GM12878 (cell line): ENCODE measurements at regions not wholly inside any gene's neighbourhood (a gene's known extent, or its start where the extent isn't known, plus 50 kb on each side); places are given as distances from the start of the nearest gene placed in this dataset.

Experiments used
- CHD2 ChIP-seq: IDR thresholded peaks from 2 replicates; pipeline ENCODE4 v1.6.1; 2011; ENCODE audit warnings: low read depth, low read length, improper control_type of control experiment, borderline replicate concordance
- EP300 ChIP-seq, 2 experiments: fragments of 150-350 bp in 1 of 2; IDR thresholded peaks; 2 replicates each; pipeline ENCODE4 v1.6.1; 2011 to 2012; ENCODE audit warnings: low read depth in 2 of 2, low read length in 2 of 2, borderline replicate concordance in 1 of 2, improper control_type of control experiment in 1 of 2, inconsistent platforms in 1 of 2; ENCODE audit not compliant: control insufficient read depth in 1 of 2
- EZH2 ChIP-seq: IDR thresholded peaks from 2 replicates; pipeline ENCODE4 v1.6.1; 2012; ENCODE audit warnings: low read depth, mild to moderate bottlenecking, control low read depth, inconsistent platforms, low read length, borderline replicate concordance; ENCODE audit not compliant: control insufficient read depth
- POLR2A ChIP-seq: IDR thresholded peaks from 2 replicates; pipeline ENCODE4 v1.6.1; 2011; ENCODE audit warnings: low read depth, mild to moderate bottlenecking, low read length
- POLR2AphosphoS5 ChIP-seq: IDR thresholded peaks from 2 replicates; pipeline ENCODE4 v1.6.1; 2011; ENCODE audit warnings: mild to moderate bottlenecking, low read length, inconsistent platforms
- RAD21 ChIP-seq: IDR thresholded peaks from 2 replicates; pipeline ENCODE4 v1.6.1; 2011; ENCODE audit warnings: mild to moderate bottlenecking, low read depth, low read length, moderate library complexity; ENCODE audit not compliant: insufficient read depth
- RELA ChIP-seq: fragments of 450-650 bp; IDR thresholded peaks from 2 replicates; pipeline ENCODE4 v1.8.0; 2014; ENCODE audit warnings: borderline replicate concordance; ENCODE audit not compliant: partially characterized antibody
- SUZ12 ChIP-seq: fragments of 200-600 bp; sonication (generic); IDR thresholded peaks from one replicate; pipeline ENCODE4 v1.6.1; 2018; ENCODE audit warnings: antibody characterized with exemption, mild to moderate bottlenecking; ENCODE audit not compliant: unreplicated experiment
- TF ChIP-seq, protein P1 (sequence below), 3 experiments: IDR thresholded peaks in 2 of 3; conservative IDR thresholded peaks in 1 of 3; 2 replicates each; pipeline ENCODE4 v1.5.1; 2011; ENCODE audit warnings: low read depth in 3 of 3, low read length in 3 of 3, mild to moderate bottlenecking in 3 of 3, control low read depth in 2 of 3, moderate library complexity in 2 of 3, inconsistent platforms in 1 of 3, mixed read lengths in 1 of 3; ENCODE audit not compliant: control insufficient read depth in 2 of 3, insufficient read depth in 1 of 3; ENCODE audit errors: extremely low read depth in 1 of 3
- TF ChIP-seq, protein P2 (sequence below): IDR thresholded peaks from 2 replicates; pipeline ENCODE4 v1.6.1; 2012; ENCODE audit warnings: low read depth, low read length, improper control_type of control experiment
- TF ChIP-seq, protein P3 (sequence below): fragments of 450-650 bp; IDR thresholded peaks from 2 replicates; pipeline ENCODE4 v1.6.1; 2017; ENCODE audit warnings: antibody characterized with exemption, mild to moderate bottlenecking, moderate library complexity

- TF ChIP-seq EP300 (IDR thresholded peaks at IDR 0.05; ENCODE audit: borderline replicate concordance in 1 of 2, control insufficient read depth in 1 of 2, low read depth in 2 of 2, low read length in 2 of 2) (no peak), EZH2 (no peak), POLR2AphosphoS5 (no peak), POLR2A (no peak), RAD21 (no peak), SUZ12 (no peak), RELA (no peak), CHD2 (no peak)
- TF ChIP-seq, protein P1, sequence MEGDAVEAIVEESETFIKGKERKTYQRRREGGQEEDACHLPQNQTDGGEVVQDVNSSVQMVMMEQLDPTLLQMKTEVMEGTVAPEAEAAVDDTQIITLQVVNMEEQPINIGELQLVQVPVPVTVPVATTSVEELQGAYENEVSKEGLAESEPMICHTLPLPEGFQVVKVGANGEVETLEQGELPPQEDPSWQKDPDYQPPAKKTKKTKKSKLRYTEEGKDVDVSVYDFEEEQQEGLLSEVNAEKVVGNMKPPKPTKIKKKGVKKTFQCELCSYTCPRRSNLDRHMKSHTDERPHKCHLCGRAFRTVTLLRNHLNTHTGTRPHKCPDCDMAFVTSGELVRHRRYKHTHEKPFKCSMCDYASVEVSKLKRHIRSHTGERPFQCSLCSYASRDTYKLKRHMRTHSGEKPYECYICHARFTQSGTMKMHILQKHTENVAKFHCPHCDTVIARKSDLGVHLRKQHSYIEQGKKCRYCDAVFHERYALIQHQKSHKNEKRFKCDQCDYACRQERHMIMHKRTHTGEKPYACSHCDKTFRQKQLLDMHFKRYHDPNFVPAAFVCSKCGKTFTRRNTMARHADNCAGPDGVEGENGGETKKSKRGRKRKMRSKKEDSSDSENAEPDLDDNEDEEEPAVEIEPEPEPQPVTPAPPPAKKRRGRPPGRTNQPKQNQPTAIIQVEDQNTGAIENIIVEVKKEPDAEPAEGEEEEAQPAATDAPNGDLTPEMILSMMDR (IDR thresholded peaks at IDR 0.05 in 2 of 3, conservative IDR thresholded peaks at IDR 0.05 in 1 of 3; ENCODE audit: control insufficient read depth in 2 of 3, extremely low read depth in 1 of 3, insufficient read depth in 1 of 3, low read depth in 3 of 3, low read length in 3 of 3): no peak
- TF ChIP-seq, protein P2, sequence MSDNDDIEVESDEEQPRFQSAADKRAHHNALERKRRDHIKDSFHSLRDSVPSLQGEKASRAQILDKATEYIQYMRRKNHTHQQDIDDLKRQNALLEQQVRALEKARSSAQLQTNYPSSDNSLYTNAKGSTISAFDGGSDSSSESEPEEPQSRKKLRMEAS: no peak
- TF ChIP-seq, protein P3, sequence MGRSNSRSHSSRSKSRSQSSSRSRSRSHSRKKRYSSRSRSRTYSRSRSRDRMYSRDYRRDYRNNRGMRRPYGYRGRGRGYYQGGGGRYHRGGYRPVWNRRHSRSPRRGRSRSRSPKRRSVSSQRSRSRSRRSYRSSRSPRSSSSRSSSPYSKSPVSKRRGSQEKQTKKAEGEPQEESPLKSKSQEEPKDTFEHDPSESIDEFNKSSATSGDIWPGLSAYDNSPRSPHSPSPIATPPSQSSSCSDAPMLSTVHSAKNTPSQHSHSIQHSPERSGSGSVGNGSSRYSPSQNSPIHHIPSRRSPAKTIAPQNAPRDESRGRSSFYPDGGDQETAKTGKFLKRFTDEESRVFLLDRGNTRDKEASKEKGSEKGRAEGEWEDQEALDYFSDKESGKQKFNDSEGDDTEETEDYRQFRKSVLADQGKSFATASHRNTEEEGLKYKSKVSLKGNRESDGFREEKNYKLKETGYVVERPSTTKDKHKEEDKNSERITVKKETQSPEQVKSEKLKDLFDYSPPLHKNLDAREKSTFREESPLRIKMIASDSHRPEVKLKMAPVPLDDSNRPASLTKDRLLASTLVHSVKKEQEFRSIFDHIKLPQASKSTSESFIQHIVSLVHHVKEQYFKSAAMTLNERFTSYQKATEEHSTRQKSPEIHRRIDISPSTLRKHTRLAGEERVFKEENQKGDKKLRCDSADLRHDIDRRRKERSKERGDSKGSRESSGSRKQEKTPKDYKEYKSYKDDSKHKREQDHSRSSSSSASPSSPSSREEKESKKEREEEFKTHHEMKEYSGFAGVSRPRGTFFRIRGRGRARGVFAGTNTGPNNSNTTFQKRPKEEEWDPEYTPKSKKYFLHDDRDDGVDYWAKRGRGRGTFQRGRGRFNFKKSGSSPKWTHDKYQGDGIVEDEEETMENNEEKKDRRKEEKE: no peak
Measured at GRCh38 chr10:2953495-2953894, 113.9 kb upstream of the PFKP start.
